ENCODE measurements at regions not wholly inside any gene's neighbourhood (a gene's known extent, or its start where the extent isn't known, plus 50 kb on each side); places are given as distances from the start of the nearest gene placed in this dataset.

DNA sequence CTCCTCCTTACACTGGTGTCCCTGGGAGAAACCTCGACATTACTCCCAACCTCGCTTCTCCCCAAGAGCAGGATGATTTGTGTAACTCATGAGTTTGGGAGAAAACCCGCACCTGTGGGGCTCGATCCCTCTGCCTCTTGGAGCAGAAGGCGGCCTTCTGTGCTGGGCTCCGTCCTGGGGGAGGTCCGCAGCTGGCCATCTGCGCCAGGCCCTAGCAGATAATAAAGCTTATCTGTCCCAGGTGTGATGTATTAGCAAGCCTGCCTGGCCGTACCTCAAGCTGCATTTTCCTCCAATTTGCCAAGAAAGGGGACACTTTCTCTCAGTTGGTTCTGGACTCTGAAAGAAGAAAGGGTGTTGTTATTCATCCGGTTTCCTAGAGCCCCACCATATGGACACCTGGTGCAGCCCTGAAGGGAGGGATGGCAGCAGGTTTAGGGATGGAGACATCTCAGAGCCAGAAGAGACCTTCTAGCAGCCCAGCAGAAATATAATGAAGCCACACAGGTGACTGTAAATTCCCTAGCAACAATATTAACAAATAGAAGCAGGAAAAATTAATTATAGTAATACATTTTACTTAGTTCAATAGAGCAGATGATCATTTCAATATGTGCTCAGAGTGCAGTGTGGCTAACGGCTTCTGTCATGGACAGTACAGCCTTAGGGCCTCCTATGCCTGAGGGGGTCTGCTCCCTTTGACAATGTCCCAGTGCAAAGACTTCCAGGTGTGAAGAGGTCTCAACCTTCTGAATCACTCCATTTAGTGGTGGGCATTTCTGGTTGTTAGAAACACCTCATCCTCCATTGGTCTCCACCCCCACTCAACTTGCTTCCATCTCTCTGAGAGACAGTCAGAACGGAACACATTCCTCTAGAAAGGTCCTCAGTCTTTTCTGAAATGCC, 94.8 kb downstream of the CPN2 start:
- TF ChIP-seq, protein P1, sequence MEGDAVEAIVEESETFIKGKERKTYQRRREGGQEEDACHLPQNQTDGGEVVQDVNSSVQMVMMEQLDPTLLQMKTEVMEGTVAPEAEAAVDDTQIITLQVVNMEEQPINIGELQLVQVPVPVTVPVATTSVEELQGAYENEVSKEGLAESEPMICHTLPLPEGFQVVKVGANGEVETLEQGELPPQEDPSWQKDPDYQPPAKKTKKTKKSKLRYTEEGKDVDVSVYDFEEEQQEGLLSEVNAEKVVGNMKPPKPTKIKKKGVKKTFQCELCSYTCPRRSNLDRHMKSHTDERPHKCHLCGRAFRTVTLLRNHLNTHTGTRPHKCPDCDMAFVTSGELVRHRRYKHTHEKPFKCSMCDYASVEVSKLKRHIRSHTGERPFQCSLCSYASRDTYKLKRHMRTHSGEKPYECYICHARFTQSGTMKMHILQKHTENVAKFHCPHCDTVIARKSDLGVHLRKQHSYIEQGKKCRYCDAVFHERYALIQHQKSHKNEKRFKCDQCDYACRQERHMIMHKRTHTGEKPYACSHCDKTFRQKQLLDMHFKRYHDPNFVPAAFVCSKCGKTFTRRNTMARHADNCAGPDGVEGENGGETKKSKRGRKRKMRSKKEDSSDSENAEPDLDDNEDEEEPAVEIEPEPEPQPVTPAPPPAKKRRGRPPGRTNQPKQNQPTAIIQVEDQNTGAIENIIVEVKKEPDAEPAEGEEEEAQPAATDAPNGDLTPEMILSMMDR (IDR thresholded peaks at IDR 0.05): no peak
- peaks cover 4% of the 10 kb centered on the region; the same call in 1 of the 2 replicates for H3K9me3 Mint-ChIP-seq
- H3K4me3 Mint-ChIP-seq: no peak overlapping the region
- H3K36me3 Mint-ChIP-seq (ENCODE audit: low read depth): no peaks in the 10 kb centered on the region
- no peaks in the 10 kb centered on the region for H3K4me1 Mint-ChIP-seq (ENCODE audit: low read depth)
- DNase-seq: no peak
- H3K27ac Mint-ChIP-seq: no peak overlapping the region
- H3K27me3 Mint-ChIP-seq (ENCODE audit: insufficient read depth): peaks cover 47% of the 10 kb centered on the region

DNA sequence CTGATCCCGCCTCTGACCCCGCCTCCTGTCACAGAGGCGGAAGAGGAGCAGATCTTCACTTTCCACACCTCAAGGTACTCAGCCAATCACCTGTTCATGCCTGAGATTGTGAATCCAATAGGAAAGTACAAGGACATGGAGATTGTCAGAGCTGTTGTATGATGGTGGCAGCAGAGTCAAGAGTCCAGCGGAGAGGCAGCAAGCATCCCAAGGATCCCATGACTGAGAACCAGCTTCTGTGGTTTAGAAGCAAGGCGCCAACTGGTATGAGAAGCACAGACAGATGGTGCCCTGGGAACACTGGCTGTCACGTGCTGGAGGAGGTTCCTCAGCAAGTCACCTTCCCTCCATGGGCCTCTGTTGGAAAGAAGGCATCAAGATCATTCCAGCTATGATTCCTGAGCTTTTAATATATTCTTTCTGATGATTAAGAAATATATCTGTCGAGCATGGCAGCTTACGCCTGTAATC, 93.9 kb downstream of the CPN2 start:
- H3K27ac Mint-ChIP-seq: no peak overlapping the region
- TF ChIP-seq, protein P1 (IDR thresholded peaks at IDR 0.05): no peak
- H3K4me3 Mint-ChIP-seq: no peak overlapping the region
- no peaks in the 10 kb centered on the region for H3K36me3 Mint-ChIP-seq (ENCODE audit: low read depth)
- H3K4me1 Mint-ChIP-seq (ENCODE audit: low read depth): no peaks in the 10 kb centered on the region
- DNase-seq: no peak
- H3K9me3 Mint-ChIP-seq: peaks cover 4% of the 10 kb centered on the region; the same call in 1 of the 2 replicates
- H3K27me3 Mint-ChIP-seq (ENCODE audit: insufficient read depth): peaks cover 44% of the 10 kb centered on the region

DNA sequence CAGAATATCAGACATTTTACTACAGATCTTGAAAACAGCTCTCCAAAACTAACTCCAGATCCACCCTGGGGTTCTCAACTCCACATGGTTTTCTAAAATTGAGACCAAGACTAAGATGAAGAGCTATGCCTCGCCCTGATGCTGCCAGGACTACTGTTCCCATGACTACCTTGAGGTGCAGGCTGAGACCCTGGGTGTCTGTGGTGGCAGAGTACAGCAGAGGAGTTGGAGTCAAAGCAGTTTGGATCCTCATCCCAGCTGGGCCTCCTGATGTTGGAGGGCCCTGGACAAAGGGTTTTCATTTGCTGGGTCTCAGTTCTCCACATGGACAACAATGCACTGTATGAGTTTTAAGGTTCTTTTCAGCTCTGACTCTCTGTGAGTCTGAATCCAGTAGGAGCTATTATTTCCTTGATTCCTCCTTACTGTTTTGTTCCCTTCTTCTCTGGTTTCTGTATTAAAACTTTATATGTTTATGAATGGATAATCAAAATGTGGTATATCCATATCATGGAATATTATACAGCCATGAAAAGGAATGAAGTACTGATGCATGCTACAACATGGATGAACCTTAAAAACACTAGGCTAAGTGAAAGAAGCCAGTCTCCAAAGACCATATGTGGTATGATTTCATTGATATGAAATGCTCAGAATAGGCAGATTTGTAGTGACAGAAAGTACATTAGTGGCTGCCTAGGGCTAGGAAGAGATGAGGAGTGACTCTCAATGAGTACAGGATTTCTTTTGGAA, 93.0 kb downstream of the CPN2 start:
- no peak overlapping the region for H3K27ac Mint-ChIP-seq
- H3K9me3 Mint-ChIP-seq: peaks cover 4% of the 10 kb centered on the region; the same call in 1 of the 2 replicates
- TF ChIP-seq, protein P1 (IDR thresholded peaks at IDR 0.05): no peak
- no peak overlapping the region for H3K4me3 Mint-ChIP-seq
- no peak for DNase-seq
- H3K4me1 Mint-ChIP-seq (ENCODE audit: low read depth): no peaks in the 10 kb centered on the region
- H3K36me3 Mint-ChIP-seq (ENCODE audit: low read depth): no peaks in the 10 kb centered on the region
- H3K27me3 Mint-ChIP-seq (ENCODE audit: insufficient read depth): peaks cover 41% of the 10 kb centered on the region

DNA sequence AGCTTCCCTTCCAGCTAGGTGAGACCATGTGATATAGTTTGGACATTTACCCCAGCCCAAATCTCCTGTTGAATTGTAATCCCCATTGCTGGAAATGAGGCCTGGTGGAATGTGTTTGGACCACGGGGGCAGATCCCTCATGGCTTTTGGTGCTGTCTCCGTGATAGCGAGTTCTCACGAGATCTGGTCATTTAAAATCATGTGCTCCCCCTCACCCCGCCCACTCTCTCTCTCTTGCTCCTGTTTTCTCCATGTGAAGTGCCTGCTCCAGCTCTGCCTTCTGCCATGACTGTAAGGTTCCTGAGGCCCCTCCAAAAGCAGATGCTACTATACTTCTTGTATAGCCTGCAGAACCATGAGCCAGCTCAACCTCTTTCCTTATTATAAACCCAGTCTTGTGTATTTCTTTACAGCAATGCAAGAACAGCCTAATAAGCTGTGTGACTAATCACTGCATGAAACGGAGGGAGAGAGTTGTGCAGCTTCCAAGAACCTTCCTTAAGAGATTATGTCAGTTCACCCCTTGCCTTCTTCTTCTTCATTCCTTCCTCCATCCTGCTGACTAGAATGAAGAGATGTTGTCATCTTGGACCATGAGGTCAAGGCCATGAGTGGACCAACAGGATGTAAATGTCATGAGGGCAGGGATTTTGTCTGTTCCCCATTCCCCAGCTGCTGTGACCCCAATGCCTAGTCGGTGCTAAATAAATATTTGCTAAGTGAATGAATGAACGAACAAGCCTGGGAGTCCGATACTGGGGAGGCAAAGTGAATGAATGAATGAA, 91.0 kb downstream of the CPN2 start:
- no peaks in the 10 kb centered on the region for H3K36me3 Mint-ChIP-seq (ENCODE audit: low read depth)
- TF ChIP-seq, protein P1 (IDR thresholded peaks at IDR 0.05): no peak
- H3K9me3 Mint-ChIP-seq: peaks cover 4% of the 10 kb centered on the region; the same call in 1 of the 2 replicates
- peaks cover 33% of the 10 kb centered on the region for H3K27me3 Mint-ChIP-seq (ENCODE audit: insufficient read depth)
- no peak for DNase-seq
- H3K4me3 Mint-ChIP-seq: no peak overlapping the region
- H3K27ac Mint-ChIP-seq: no peak overlapping the region
- peaks cover under 1% of the 10 kb centered on the region for H3K4me1 Mint-ChIP-seq (ENCODE audit: low read depth)

DNA sequence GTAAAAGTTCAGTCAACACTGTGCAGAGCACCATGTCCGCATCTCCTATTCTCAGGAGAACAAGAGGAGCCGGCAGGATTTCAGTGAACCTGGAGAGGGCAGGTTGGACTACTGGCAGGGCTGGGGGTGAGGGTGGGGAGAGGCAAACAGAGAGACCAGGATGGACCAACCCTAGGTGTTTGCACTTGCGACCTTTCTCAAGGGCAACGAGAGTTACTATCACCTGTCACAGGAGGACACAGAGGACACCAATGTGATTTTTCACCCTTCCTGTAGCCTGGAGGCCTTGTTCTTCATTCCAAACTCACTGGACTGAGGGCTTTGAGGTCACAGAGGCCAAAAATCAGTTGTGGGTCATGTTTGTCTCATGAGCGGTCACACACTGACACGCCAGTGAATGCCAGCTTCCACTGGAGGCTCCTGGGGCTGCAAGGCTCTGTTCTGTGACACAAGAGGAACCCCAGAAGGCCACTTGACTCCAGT, 89.5 kb downstream of the CPN2 start:
- H3K27ac Mint-ChIP-seq: no peak overlapping the region
- H3K4me1 Mint-ChIP-seq (ENCODE audit: low read depth): peaks cover 8% of the 10 kb centered on the region
- no peak for DNase-seq
- no peak overlapping the region for H3K4me3 Mint-ChIP-seq
- H3K36me3 Mint-ChIP-seq (ENCODE audit: low read depth): no peaks in the 10 kb centered on the region
- H3K27me3 Mint-ChIP-seq (ENCODE audit: insufficient read depth): peaks cover 31% of the 10 kb centered on the region
- peaks cover 4% of the 10 kb centered on the region; the same call in 1 of the 2 replicates for H3K9me3 Mint-ChIP-seq
- TF ChIP-seq, protein P1 (IDR thresholded peaks at IDR 0.05): no peak
